ENCODE measurements at regions not wholly inside any gene's neighbourhood (a gene's known extent, or its start where the extent isn't known, plus 50 kb on each side); places are given as distances from the start of the nearest gene placed in this dataset.

DNA sequence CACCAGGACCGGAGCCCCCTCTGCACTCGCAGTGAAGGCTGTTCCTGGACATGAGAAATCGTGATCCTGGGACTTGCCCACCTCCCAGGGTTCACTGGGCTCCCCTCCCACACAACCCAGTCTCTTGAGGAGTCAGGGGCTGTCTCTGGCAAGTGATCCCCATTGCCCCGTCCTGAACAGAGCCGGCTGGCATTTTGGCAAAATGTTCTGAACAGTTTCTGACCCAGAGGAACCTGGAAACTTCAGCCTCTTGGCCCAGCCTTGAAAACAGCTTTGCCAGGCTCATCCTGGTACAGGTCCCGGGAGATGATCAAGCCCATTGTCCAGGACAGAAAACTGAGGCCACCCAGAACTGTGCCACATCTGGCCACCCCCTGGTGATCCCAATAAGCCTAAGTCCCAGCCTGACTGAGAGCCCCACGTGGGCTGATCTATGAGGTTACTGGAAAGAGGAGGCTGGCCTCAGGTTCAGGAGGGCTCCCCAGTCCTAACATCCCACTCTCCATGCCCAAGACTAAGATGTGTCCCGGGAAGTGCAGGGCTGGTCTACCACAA, 115.7 kb downstream of the OAT start:
- no peak for DNase-seq (ENCODE audit: low spot score)

GRCh38 chr10:124301736-124302135, 117.0 kb downstream of the OAT start:
- no peak for DNase-seq (ENCODE audit: low spot score)

GRCh38 chr10:124300735-124301134, 118.0 kb downstream of the OAT start:
- no peak for DNase-seq (ENCODE audit: low spot score)

DNA sequence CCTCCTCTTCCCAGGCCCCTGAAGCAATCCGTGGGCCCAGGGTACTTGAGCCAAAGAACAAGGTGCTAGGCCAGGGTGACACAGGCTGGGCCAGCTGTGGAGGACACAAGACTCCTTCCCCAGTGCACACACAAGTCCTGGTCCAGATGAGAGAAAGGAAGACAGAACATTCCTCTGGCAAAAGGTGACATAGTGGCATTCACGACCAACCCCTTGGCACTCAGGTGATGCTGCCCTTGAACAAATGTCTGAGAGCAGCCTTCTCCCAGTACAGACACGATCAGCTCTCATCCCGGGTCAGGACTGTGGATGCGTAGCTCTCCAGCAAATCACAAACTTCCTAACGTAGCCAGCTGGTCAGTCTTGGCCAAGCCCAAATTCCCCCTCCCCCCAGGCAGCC, 118.5 kb downstream of the OAT start:
- no peak for DNase-seq (ENCODE audit: low spot score)

- no peak for DNase-seq (ENCODE audit: low spot score)
Measured at GRCh38 chr10:124299696-124300095, 119.0 kb downstream of the OAT start.

GRCh38 chr10:124298891-124299290, 119.8 kb downstream of the OAT start:
- no peak for DNase-seq (ENCODE audit: low spot score)

DNA sequence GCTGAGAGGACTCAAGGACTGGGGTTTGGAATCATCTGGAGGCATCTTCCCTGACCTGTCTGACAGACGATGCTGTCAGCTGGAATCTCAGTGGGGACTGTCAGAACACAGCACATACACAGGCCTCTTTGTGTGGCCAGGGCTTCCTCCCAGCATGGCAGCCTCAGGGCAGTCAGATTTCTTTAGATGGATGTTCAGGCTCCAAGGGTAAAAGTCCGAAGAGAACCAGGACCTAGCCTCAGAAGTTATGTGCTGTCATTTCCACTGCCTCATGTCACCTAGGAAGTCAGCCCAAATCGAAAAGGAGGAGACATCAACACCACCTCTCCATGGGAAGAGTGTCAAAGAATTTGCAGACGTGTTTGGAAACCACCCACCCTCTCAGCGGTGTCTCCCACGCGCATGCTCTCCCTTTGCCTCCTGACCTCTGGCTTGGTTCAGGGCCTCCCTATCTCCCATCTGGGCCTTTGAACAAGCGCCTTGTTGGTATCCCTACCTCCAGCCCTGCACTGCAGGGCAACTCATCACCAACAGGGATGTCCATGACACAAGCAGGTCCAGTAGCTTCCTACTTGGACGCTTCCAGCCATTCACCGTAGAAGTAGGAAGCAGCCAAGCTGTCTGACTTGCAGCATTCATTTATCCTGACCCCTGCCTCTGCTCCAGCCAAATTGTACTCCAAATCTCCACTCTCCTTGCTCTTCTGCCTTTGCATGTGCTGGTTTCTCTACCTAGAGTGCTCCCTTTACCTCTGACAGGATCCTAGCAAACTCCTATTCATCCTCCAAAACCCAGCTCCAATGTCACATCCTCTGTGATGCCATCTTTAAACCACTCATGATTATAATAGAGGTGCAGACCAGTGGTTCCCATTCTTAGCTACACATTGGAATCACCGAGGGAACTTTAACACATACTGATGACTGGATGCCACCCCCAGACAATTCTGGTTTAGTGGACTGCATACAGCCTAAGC, 121.6 kb downstream of the OAT start:
- no peak for DNase-seq (ENCODE audit: low spot score)

DNA sequence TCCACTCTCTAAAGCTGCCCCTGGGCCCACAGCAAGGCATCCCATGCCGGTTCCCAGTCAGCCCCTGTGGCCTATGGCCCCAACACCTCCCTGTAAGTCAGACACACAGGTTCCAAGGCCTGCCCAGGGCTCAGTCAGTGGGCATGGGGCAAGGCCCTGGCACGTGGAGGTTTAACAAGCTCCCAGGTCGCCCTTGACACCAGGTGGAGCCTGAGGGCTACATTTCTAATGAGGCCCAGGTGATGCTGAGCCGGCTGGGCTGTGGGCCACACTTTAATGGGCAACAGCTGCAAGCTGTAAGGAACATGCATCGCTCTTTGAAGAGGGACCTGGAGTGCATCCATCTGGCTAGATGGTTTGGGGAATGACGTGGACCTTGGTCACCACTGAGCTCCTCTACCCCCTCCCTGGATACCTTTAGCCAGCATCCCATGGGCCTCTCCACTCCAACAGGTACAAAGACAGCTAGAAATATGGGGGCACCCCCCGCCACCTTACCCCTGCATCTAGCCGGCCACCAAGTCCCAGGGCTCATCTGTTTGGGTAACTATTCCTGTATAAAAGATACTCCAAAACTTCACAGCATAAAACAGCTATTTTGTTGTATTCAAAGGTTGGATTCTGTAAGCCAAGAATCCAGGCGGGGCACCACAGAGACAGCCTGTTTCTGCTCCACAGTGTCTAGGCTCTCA, 122.5 kb downstream of the OAT start:
- no peak for DNase-seq (ENCODE audit: low spot score)

DNA sequence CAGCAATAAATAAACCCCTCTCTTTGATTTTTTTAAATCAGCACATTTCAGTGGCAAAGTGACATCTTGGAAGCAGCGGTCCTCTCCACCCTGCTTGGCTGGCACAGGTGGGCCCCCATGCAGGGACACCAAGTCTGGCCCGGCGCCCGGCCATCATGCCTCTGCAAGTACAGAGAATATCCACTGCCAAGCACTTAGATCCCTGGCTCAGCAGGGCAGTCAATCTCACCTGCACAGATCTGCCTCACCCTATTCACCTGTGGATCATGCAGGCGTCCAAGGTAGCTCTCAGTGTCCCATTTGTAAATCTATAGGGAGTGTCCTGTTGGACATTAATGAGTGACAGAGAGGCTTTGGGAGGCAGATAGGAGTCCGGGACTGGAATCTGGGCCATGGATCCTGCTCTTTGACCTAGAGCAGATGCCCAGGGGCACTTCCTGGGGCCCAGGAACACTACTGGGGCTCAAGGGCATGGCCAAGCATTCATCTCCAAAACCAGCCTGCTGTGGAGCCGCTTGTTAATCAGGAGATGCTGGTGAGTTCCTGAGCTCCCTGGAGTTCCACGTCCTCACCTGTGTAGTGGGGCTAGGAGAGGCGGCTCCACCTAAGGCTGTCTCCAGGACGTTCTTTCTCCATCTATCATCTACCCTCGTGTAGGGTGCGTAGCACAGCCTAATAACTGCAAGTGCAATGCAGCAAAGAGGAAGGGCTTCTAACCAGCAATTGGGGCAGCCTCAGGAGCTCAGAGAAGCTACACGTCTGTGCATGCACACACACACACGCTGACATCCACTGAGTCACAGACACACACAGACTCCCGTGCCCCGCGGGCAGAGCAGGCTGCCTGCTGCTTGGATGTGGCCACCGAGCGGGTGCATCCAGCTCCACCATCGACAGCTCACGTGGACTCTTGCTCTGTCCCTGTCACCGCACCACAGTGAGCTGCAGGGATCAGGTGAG, 123.6 kb downstream of the OAT start:
- no peak for DNase-seq (ENCODE audit: low spot score)

GRCh38 chr10:124293616-124294449, 124.9 kb downstream of the OAT start:
- no peak for DNase-seq (ENCODE audit: low spot score)

DNA sequence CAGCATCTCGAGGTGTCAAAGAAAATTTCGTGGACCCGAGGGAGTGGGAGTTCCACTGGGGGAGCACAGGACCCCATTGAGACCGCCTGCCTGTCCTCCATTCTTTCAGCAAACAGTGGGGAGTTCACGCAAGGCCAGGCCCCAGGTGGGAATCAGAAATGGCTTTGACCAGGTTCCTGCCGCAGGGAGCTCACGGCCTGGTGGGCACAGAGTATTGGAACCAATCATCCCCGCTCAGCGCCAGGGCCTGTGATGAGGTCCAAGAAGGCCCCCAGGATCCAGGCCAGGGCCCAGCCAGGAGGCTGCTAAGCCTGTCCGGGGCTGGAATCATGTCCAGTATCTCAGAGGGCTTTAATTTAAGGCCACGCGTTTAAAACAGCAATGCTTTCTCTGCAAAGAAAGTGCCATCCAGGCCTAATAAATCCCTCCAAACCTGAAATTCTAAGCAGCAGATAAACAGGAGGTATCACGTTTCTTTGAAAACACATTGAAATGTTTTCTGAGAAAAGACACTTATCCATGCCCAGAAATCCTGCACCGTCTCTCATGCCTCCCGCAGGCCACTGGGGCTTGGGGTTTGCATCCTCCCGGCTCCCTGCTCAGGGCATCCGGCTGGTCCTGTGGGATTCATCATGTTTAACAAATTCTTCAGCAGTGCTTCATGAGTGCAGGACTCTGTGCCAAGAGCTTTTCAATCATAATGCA, 125.7 kb downstream of the OAT start:
- DNase-seq (ENCODE audit: low spot score) = no peak

DNA sequence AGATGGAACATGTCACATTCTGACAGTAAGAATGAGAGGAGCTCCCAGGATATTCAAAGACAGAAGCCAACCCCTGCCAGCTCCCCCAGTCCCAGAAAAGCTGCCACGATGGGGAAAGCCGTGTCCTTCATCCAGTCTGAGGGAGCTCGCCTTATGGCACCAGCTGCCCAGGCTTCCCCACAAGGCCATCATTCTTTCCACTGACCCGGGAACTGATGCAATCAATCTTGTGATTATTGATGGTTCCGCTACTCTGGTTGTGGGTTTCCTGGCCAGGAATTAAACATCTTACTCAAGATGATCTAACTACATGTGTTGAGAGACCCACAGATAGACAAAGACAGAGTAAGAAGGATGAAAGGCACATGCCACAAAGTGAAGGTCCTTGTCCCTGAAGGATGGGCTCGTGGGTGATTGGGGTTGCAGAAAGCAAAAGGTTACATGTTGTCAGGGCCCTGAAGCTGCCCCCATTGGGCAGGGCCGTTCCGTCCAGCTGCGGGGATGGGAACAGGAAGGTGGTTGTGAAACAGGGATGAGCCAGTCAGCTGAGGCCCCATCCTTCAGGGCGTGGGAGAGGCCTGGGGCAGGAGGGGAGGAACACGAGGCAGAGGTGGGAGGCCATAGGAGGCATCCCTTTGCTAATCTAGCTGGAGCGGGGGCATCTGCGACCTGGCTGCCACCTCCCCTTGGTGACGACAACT, 127.6 kb downstream of the OAT start:
- DNase-seq (ENCODE audit: low spot score) = peak; percentile 46

DNA sequence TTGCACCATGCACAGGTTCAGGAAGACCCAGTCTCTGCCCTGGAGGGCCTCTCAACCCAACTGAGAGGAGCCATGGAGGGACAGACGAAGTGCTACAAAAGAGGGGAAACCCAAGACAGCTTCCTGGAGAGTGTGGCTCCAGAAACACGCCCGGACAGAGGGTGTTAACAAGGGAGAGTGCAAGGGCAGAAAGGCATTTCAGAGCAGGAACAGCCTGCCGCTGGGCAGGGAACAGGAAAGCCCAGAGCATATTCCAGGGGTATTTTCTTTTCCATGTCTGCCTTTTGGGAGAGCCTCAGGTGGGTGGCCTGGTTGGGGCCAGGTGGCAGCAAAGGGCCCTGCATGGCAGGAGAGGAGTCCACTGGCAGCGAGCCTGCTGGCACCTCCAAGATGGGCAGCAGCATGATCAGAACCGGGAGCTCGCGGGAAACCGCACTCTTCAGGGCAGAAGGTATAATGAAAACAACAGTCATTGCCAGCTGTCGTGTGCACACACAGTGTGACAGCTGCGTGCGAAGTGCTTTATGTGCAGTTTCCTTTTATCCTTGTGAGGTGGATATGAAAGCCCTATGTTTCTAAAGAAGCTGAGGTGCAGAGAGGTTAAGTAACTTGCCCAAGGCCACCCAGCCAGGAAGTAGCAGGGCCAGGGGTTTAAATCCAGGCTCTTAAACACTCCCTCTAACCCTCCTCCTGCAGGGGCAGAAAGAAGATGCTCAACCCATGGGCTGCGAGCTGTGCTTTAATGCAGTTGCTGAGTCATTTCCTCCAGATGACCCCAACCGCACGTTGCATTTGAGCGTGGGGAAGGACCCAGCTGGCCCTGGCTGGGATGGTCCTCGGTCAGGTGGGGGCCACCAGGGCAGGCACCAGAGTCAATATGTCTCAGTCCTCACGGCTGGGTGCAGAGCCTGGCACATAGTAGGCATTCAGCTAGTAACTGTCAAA, 128.6 kb downstream of the OAT start:
- no peak for DNase-seq (ENCODE audit: low spot score)

GRCh38 chr10:124288928-124289850, 129.5 kb downstream of the OAT start:
- DNase-seq (ENCODE audit: low spot score) = no peak

DNA sequence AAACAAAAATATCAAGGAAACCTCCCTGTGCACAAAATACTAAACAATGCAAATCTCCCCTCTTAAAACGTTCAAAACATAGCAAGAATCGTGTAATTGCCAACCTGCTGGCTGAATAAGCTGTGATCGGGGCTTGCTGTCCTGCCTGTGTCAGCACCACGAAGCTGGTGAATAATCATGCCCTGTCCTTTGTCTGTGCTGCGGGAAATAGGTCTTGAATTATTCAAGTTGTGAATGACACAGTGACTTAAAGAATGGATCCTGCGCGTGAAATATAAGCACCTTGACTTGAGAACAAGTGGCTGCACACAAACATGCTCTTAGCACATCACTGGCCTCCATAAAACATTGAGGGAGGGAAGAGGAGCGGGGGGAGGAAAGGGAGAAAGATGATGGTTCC, 130.2 kb downstream of the OAT start:
- DNase-seq (ENCODE audit: low spot score) = no peak

DNA sequence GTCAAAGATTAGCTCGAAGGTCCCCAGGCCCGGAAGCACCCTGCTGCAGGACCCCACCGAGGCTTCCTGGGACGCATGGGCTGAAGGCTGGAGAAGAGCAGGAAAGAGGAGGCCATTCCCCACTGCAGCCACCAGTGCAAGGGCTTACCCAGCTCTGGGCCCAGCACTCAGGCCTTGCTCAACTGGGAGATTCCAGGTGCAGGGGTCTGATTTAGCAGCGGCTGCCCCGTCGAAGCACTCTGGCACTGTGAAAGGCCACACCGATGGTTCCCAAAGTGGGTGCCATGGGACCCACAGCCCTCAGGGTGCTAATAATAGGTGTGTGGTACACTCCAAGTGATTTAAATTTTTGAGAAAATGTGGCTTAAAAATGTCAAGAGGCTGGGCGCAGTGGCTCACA, 130.9 kb downstream of the OAT start:
- no peak for DNase-seq (ENCODE audit: low spot score)

- no peak for DNase-seq (ENCODE audit: low spot score)
Measured at GRCh38 chr10:124287071-124287685, 131.5 kb downstream of the OAT start.
